DND-41 (cell line): ENCODE measurements at regions not wholly inside any gene's neighbourhood (a gene's known extent, or its start where the extent isn't known, plus 50 kb on each side); places are given as distances from the start of the nearest gene placed in this dataset.

Source experiments
- CTCF ChIP-seq: IDR thresholded peaks from 2 replicates; pipeline ENCODE4 v1.5.1; 2012; ENCODE audit warnings: borderline replicate concordance, low read length, moderate library complexity, mild to moderate bottlenecking; ENCODE audit not compliant: poor library complexity, severe bottlenecking; ENCODE audit errors: extremely low read depth
- EZH2 ChIP-seq: IDR thresholded peaks from 3 replicates; pipeline ENCODE4 v1.6.1; 2012; ENCODE audit warnings: borderline replicate concordance, low read depth, mild to moderate bottlenecking, moderate library complexity, low read length, inconsistent platforms; ENCODE audit not compliant: severe bottlenecking

GRCh38 chrX:97898798-97899197, 1015.1 kb downstream of the RPA4 start:
- no peak for TF ChIP-seq CTCF
- TF ChIP-seq EZH2 = no peak
